ENCODE measurements at regions not wholly inside any gene's neighbourhood (a gene's known extent, or its start where the extent isn't known, plus 50 kb on each side); places are given as distances from the start of the nearest gene placed in this dataset.

DNA sequence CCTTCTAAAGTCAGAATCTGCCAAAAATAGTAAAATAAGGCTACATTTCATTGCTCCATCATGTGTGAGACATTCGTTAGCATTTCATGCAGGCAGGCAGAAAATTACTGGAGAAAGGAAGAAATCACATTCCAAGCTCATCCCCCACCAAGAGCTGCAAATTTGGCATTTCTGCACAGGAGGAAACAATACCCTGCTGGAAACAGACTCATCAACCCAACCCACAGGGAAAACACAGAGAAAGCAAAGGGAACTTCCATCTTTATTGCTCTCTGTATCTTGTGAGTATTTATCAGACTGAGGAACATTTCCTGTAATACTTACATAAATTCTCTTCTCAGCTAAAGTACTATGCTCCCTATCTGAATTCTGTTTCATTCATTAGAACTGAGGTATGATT, 95.7 kb downstream of the KCTD12 start:
- Histone ChIP-seq H3K4me3 (ENCODE audit: low read depth in 1 of 3, low read length in 3 of 3) (no peak overlapping the region), H3K4me1 (ENCODE audit: control insufficient read depth in 4 of 4, insufficient read depth in 4 of 4, low read length in 3 of 4) (no peaks in the 10 kb centered on the region), H3K27me3 (ENCODE audit: control insufficient read depth in 4 of 4, insufficient read depth in 4 of 4, low read length in 3 of 4) (no peaks in the 10 kb centered on the region), H3K9ac (ENCODE audit: low read depth in 1 of 2, low read length in 2 of 2) (no peak overlapping the region), H3K9me3 (ENCODE audit: control insufficient read depth in 4 of 4, low read length in 3 of 4) (no peaks in the 10 kb centered on the region), H3K27ac (ENCODE audit: low read depth in 1 of 2, low read length in 2 of 2) (no peak overlapping the region), H3K36me3 (ENCODE audit: control insufficient read depth in 4 of 4, insufficient read depth in 3 of 4, low read depth in 1 of 4, low read length in 3 of 4) (no peaks in the 10 kb centered on the region)
- TF ChIP-seq YY1 (IDR thresholded peaks at IDR 0.05) = no peak
- TF ChIP-seq RXRA (IDR thresholded peaks at IDR 0.05) = no peak
- no peak for TF ChIP-seq EGR1 (IDR thresholded peaks at IDR 0.05; ENCODE audit: low read depth in 2 of 2)
- no peak for TF ChIP-seq GABPA (IDR thresholded peaks at IDR 0.05 in 1 of 2, conservative IDR thresholded peaks at IDR 0.05 in 1 of 2)
- TF ChIP-seq HNF4A (conservative IDR thresholded peaks at IDR 0.05) = no peak
- no peak for TF ChIP-seq FOXA1 (IDR thresholded peaks at IDR 0.05)
- 74% methylated on average over 1 of the region's 1 CpG for WGBS
- DNase-seq (ENCODE audit: low spot score) = no peak

DNA sequence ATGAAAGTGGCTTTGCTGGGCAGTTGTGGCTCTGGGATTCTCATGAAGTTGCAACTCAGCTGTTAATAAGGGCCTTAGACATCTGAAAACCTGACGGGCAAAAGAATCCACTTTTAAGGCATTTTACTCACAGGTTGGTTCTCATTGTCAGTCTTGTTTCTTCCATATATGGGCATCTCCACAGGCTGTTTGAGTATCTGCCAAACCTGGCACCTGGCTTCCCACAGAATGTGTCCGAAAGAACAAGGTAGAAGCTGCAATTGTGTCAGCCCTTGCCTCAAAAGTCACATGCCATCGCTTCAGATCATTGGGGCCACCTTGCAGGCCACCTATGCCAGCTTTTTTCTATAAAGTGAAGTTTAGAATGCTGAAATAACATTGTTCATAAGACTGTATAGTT, 102.4 kb downstream of the KCTD12 start:
- 70% methylated on average over 3 of the region's 3 CpGs for WGBS
- no peaks in the 10 kb centered on the region for H3K4me1 ChIP-seq (ENCODE audit: control insufficient read depth in 4 of 4, insufficient read depth in 4 of 4, low read length in 3 of 4)
- no peak overlapping the region for H3K9ac ChIP-seq (ENCODE audit: low read depth in 1 of 2, low read length in 2 of 2)

More for the DNA sequence above, 102.4 kb downstream of the KCTD12 start:
- Histone ChIP-seq H3K9me3 (ENCODE audit: control insufficient read depth in 4 of 4, low read length in 3 of 4) (no peaks in the 10 kb centered on the region), H3K4me3 (ENCODE audit: low read depth in 1 of 3, low read length in 3 of 3) (no peak overlapping the region), H3K27me3 (ENCODE audit: control insufficient read depth in 4 of 4, insufficient read depth in 4 of 4, low read length in 3 of 4) (peaks cover 0 to 3% (median 0%) of the 10 kb centered on the region in 4 donors), H3K27ac (ENCODE audit: low read depth in 1 of 2, low read length in 2 of 2) (no peak overlapping the region), H3K36me3 (ENCODE audit: control insufficient read depth in 4 of 4, insufficient read depth in 3 of 4, low read depth in 1 of 4, low read length in 3 of 4) (no peaks in the 10 kb centered on the region)
- TF ChIP-seq, protein P1, sequence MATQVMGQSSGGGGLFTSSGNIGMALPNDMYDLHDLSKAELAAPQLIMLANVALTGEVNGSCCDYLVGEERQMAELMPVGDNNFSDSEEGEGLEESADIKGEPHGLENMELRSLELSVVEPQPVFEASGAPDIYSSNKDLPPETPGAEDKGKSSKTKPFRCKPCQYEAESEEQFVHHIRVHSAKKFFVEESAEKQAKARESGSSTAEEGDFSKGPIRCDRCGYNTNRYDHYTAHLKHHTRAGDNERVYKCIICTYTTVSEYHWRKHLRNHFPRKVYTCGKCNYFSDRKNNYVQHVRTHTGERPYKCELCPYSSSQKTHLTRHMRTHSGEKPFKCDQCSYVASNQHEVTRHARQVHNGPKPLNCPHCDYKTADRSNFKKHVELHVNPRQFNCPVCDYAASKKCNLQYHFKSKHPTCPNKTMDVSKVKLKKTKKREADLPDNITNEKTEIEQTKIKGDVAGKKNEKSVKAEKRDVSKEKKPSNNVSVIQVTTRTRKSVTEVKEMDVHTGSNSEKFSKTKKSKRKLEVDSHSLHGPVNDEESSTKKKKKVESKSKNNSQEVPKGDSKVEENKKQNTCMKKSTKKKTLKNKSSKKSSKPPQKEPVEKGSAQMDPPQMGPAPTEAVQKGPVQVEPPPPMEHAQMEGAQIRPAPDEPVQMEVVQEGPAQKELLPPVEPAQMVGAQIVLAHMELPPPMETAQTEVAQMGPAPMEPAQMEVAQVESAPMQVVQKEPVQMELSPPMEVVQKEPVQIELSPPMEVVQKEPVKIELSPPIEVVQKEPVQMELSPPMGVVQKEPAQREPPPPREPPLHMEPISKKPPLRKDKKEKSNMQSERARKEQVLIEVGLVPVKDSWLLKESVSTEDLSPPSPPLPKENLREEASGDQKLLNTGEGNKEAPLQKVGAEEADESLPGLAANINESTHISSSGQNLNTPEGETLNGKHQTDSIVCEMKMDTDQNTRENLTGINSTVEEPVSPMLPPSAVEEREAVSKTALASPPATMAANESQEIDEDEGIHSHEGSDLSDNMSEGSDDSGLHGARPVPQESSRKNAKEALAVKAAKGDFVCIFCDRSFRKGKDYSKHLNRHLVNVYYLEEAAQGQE (IDR thresholded peaks at IDR 0.05) = no peak
- TF ChIP-seq, protein P2, sequence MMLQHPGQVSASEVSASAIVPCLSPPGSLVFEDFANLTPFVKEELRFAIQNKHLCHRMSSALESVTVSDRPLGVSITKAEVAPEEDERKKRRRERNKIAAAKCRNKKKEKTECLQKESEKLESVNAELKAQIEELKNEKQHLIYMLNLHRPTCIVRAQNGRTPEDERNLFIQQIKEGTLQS (IDR thresholded peaks at IDR 0.05) = no peak
- TF ChIP-seq, protein P3, sequence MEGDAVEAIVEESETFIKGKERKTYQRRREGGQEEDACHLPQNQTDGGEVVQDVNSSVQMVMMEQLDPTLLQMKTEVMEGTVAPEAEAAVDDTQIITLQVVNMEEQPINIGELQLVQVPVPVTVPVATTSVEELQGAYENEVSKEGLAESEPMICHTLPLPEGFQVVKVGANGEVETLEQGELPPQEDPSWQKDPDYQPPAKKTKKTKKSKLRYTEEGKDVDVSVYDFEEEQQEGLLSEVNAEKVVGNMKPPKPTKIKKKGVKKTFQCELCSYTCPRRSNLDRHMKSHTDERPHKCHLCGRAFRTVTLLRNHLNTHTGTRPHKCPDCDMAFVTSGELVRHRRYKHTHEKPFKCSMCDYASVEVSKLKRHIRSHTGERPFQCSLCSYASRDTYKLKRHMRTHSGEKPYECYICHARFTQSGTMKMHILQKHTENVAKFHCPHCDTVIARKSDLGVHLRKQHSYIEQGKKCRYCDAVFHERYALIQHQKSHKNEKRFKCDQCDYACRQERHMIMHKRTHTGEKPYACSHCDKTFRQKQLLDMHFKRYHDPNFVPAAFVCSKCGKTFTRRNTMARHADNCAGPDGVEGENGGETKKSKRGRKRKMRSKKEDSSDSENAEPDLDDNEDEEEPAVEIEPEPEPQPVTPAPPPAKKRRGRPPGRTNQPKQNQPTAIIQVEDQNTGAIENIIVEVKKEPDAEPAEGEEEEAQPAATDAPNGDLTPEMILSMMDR (IDR thresholded peaks at IDR 0.05; ENCODE audit: low read depth, low read length, missing input control) = no peak
- TF ChIP-seq RAD21 (IDR thresholded peaks at IDR 0.05) (no peak), JUND (IDR thresholded peaks at IDR 0.05) (no peak), SP1 (IDR thresholded peaks at IDR 0.05) (no peak), HNF4G (IDR thresholded peaks at IDR 0.05) (no peak), YY1 (IDR thresholded peaks at IDR 0.05) (no peak), HNF4A (conservative IDR thresholded peaks at IDR 0.05) (no peak)
- no peak for DNase-seq (ENCODE audit: low spot score)

All from liver (tissue), 8 donors.